Duodenal mucosa (tissue), 2 donors: ENCODE measurements at regions not wholly inside any gene's neighbourhood (a gene's known extent, or its start where the extent isn't known, plus 50 kb on each side); places are given as distances from the start of the nearest gene placed in this dataset.

Experiments used
- H3K27ac ChIP-seq: one replicate; pipeline ENCODE4 v1.7.0; 2013; ENCODE audit warnings: low read depth, low read length
- H3K27me3 ChIP-seq, 2 donors: one replicate each; pipeline ENCODE4 v1.7.0; 2013; ENCODE audit warnings: low read length in 2 of 2, control low read depth in 1 of 2; ENCODE audit not compliant: insufficient read depth in 2 of 2, control insufficient read depth in 1 of 2
- H3K36me3 ChIP-seq, 2 donors: one replicate each; pipeline ENCODE4 v1.7.0; 2013; ENCODE audit warnings: low read length in 2 of 2, control low read depth in 1 of 2; ENCODE audit not compliant: insufficient read depth in 2 of 2, control insufficient read depth in 1 of 2
- H3K4me1 ChIP-seq, 2 donors: one replicate each; pipeline ENCODE4 v1.7.0; 2013; ENCODE audit warnings: low read length in 2 of 2, control low read depth in 1 of 2; ENCODE audit not compliant: insufficient read depth in 2 of 2, control insufficient read depth in 1 of 2
- H3K4me3 ChIP-seq, 2 donors: one replicate each; pipeline ENCODE4 v1.7.0; 2013; ENCODE audit warnings: low read length in 2 of 2, low read depth in 1 of 2
- H3K9ac ChIP-seq, 2 donors: one replicate each; pipeline ENCODE4 v1.7.0; 2013; ENCODE audit warnings: low read length in 2 of 2, low read depth in 1 of 2
- H3K9me3 ChIP-seq, 2 donors: one replicate each; pipeline ENCODE4 v1.7.0; 2013; ENCODE audit warnings: low read length in 2 of 2, control low read depth in 1 of 2; ENCODE audit not compliant: control insufficient read depth in 1 of 2

DNA sequence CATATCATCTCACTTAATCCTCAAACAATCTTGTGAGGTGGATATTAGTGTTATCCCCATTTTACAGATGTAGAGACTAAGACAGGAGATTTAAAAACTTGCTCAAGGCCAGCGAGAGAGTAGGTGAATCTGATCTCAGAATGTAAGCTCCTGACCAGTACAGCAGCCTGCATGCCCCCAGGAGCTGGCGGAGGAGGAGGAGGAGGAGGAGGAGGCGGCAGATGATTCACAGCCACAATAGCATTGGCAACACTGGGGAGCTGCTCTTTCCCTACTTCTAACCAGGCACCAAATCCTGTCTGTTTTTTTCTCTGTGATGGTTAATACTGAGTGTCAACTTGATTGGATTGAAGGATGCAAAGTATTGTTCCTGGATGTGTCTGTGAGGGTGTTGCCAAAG is 243.2 kb downstream of the ATG4C start:
- no peaks in the 10 kb centered on the region for H3K27me3 ChIP-seq
- H3K27ac ChIP-seq: no peak overlapping the region
- no peak overlapping the region for H3K9ac ChIP-seq
- no peaks in the 10 kb centered on the region for H3K4me1 ChIP-seq
- no peak overlapping the region for H3K4me3 ChIP-seq
- no peaks in the 10 kb centered on the region for H3K9me3 ChIP-seq
- no peaks in the 10 kb centered on the region for H3K36me3 ChIP-seq

DNA sequence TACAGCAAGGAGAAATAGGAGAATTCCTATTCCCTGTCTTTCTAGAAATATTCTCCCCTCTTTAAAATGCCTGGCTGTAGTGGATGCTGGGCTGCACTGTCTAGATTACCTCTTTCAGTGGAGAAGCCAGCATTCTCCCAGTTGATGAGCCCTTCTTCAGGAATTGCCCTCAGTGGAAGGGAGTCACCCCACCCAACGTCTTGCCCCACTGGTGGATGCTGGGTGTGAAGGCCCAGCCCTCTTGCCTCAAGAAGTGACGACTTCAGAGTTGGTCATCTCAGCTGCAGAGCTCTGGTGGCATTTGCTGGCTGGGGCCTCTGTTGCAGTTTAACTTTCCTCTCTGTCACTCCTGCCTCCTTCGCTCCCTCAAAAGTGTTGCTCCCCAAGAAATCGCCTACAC is 248.2 kb downstream of the ATG4C start:
- H3K4me1 ChIP-seq: no peaks in the 10 kb centered on the region

DNA sequence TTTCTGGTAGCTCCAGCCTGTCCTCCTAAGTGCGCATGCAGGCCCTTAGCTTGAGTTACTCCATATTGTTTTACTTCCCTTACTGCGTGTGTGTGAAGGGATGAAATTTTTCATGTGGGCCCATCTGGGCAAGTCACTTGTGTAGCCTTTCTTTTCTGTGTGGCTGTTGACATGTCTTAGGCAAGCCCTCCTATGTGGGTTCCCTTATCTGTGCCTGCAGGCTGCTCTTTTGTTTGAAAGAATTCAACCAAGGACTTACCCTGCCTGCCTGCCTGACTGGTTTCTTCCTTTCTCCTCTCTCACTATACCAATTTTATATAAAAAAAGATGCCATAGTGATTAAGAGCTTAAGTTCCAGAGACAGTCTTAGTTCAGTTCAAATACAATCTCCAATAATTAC is 249.3 kb downstream of the ATG4C start:
- H3K36me3 ChIP-seq: no peaks in the 10 kb centered on the region
- H3K27me3 ChIP-seq: no peaks in the 10 kb centered on the region
- H3K4me1 ChIP-seq: no peaks in the 10 kb centered on the region
- H3K4me3 ChIP-seq: no peak overlapping the region
- H3K27ac ChIP-seq: no peak overlapping the region
- no peak overlapping the region for H3K9ac ChIP-seq
- no peaks in the 10 kb centered on the region for H3K9me3 ChIP-seq

More for the DNA sequence above, 248.2 kb downstream of the ATG4C start:
- H3K36me3 ChIP-seq: no peaks in the 10 kb centered on the region
- no peaks in the 10 kb centered on the region for H3K9me3 ChIP-seq
- no peaks in the 10 kb centered on the region for H3K27me3 ChIP-seq
- no peak overlapping the region for H3K4me3 ChIP-seq
- H3K27ac ChIP-seq: no peak overlapping the region
- no peak overlapping the region for H3K9ac ChIP-seq

DNA sequence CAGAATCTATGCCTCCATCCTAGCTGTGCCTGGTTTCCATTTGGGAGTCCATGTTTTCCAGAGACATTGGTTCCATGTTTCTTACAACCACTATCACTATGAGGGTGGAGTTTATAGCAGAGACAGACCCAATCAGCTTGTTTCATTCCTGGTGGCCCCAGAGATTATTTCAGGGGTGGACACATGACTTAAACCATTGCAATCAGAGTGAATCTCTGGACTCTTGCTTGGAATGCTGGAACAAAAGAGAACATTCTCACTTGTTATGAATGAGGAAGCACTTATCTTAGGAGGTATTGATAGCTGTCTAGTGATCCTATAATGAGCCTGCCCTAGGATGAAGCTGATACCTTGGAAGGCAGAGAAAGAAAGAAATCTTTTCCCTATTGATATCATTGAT is 250.3 kb downstream of the ATG4C start:
- H3K9me3 ChIP-seq: no peaks in the 10 kb centered on the region
- H3K27ac ChIP-seq: no peak overlapping the region
- no peaks in the 10 kb centered on the region for H3K27me3 ChIP-seq
- H3K4me1 ChIP-seq: no peaks in the 10 kb centered on the region
- no peak overlapping the region for H3K4me3 ChIP-seq
- no peaks in the 10 kb centered on the region for H3K36me3 ChIP-seq
- H3K9ac ChIP-seq: no peak overlapping the region

DNA sequence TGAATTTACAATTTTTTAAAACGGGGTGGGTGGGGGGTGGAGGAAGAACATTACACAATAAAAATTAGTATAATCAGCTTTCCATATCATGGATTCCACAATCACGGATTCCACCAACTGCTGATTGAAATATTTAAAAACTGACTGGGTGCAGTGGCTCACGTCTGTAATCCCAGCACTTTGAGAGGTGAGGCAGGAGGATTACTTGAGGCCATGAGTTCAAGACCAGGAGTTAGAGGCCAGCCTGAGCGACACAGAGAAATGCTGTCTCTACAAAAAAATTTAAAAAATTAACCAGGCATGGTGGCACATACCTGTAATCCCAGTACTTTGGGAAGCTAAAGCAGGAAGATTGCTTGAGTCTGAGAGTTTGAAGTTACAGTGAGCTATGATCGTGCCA is 254.7 kb downstream of the ATG4C start:
- H3K27ac ChIP-seq: no peak overlapping the region
- H3K27me3 ChIP-seq: no peaks in the 10 kb centered on the region
- no peaks in the 10 kb centered on the region for H3K36me3 ChIP-seq
- no peaks in the 10 kb centered on the region for H3K9me3 ChIP-seq
- no peak overlapping the region for H3K4me3 ChIP-seq
- H3K9ac ChIP-seq: no peak overlapping the region
- no peaks in the 10 kb centered on the region for H3K4me1 ChIP-seq

DNA sequence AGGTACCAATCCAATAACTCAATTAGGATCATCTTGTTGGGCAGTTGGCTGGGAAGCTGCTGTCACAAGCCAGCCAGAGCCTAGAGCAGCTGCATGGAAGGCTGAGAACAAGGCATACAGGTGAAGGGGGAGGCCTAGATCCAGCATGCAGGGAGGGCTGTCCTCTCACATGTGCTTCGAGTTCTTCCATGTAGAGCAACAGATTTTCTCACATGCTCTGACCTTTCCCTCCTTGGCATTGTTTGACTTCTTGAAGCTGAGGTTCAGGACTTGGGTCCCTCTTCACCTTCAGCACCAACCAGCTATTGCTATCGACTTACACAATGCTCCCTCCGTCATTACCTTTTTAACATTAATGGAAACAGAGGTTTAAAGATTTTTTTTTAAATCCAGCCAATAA is 257.7 kb downstream of the ATG4C start:
- H3K36me3 ChIP-seq: no peaks in the 10 kb centered on the region
- H3K4me1 ChIP-seq: no peaks in the 10 kb centered on the region
- H3K27me3 ChIP-seq: no peaks in the 10 kb centered on the region
- H3K9me3 ChIP-seq: no peaks in the 10 kb centered on the region
- H3K27ac ChIP-seq: no peak overlapping the region
- no peak overlapping the region for H3K4me3 ChIP-seq
- no peak overlapping the region for H3K9ac ChIP-seq

DNA sequence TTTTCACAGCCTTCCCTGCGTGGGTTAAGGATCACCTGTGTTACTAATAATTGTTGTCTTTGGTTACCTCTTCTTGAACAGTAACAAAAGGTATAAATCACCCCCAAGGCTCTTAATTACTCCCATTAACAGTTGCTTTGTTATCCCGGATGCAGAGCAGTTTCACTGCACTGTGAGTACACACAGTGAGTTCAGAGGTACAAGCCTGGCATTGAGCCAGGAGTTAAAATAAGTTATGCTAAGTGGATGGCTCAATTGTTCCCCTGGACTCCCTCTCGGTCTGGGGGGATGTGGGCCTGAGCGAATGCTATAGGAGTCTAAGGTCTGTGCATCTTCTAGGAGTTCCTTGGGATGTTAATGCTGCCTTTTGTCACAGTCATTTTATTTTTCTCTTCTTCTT is 258.3 kb downstream of the ATG4C start:
- Histone ChIP-seq H3K36me3 (no peaks in the 10 kb centered on the region), H3K4me1 (no peaks in the 10 kb centered on the region), H3K9me3 (no peaks in the 10 kb centered on the region), H3K4me3 (no peak overlapping the region), H3K27ac (no peak overlapping the region), H3K9ac (no peak overlapping the region), H3K27me3 (no peaks in the 10 kb centered on the region)

DNA sequence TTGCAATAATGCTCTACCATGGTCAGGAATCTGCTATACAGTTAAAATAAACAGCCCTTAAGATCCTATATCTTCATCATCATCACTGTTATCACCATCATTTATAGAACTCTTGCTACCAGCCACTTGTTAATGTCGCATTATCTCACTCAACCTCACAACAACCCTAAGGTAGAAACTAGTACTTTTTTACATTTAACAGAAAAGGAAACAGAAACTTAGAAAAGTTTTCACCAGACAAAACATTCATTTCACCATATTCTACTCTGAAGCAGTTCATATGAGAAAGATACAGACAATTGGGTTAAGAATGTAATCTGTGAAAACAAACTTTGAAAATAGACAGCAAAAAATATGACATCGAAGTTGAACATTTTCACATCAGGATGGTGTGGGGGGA is 262.6 kb downstream of the ATG4C start:
- no peak overlapping the region for H3K4me3 ChIP-seq
- no peaks in the 10 kb centered on the region for H3K9me3 ChIP-seq
- no peaks in the 10 kb centered on the region for H3K36me3 ChIP-seq
- no peak overlapping the region for H3K27ac ChIP-seq
- no peaks in the 10 kb centered on the region for H3K4me1 ChIP-seq
- H3K27me3 ChIP-seq: no peaks in the 10 kb centered on the region
- no peak overlapping the region for H3K9ac ChIP-seq

DNA sequence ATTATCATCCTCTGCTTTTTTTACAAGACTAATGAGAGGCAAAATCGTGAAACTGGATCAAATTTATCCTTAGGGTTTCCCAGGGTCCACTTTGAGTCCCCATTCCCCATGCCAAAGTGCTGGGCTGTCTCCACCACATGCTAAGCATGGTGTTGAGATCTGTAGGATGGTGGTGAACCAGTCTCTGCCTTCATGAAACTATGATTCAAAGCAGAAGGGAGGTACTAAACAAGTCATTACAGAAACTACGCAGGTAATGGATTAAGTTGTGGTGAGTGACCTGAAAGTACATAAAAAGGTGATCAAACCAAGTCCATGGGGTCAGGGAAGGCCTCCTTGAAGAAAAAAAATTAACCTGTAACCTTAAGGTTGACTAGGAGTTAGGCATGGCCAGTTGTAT is 265.2 kb downstream of the ATG4C start:
- no peaks in the 10 kb centered on the region for H3K27me3 ChIP-seq
- H3K4me1 ChIP-seq: no peaks in the 10 kb centered on the region
- H3K9me3 ChIP-seq: no peaks in the 10 kb centered on the region
- H3K27ac ChIP-seq: no peak overlapping the region
- H3K9ac ChIP-seq: no peak overlapping the region
- H3K4me3 ChIP-seq: no peak overlapping the region
- no peaks in the 10 kb centered on the region for H3K36me3 ChIP-seq

DNA sequence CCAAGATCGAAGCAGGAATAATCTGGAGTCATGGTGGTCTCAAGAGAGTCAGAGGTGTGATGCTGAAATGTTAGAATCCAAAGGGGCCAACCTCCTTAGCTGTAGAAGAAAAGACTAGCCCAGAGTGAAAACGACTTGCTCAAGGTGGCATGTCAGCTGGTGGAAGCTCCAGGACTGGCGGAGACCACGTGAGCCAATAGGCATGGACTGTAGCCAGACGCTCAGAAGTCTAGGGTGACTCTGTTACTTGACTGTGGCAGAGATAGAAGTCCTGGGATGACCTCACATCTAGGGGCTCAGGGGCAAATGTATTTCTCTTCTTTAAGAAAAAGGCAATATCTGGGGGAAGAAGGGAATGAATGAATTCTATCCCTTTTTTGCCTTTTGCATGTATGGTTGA is 267.4 kb downstream of the ATG4C start:
- Histone ChIP-seq H3K36me3 (no peaks in the 10 kb centered on the region), H3K4me1 (no peaks in the 10 kb centered on the region), H3K4me3 (no peak overlapping the region), H3K27ac (no peak overlapping the region), H3K9ac (no peak overlapping the region), H3K27me3 (no peaks in the 10 kb centered on the region), H3K9me3 (no peaks in the 10 kb centered on the region)

DNA sequence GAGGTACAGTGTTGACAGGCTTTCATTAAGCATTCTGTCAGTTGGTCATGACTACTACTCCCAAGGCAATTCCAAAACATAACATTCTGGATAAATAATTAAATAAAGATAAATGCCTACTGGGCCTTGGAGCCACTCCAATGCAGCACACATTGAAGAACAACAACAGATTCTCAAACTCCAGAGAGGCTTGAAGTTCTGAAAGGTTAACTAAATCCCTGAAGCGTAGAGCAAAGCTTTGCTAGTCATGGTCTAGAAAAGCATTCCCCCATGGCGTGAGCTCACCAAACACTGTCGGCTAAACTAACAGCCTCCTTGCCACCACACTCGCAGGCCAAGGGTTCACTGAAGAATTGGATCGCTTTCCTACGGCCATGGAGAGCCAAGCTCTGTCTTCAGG is 268.0 kb downstream of the ATG4C start:
- no peaks in the 10 kb centered on the region for H3K9me3 ChIP-seq

More for the DNA sequence above, 268.0 kb downstream of the ATG4C start:
- Histone ChIP-seq H3K4me3 (no peak overlapping the region), H3K27ac (no peak overlapping the region), H3K4me1 (no peaks in the 10 kb centered on the region), H3K36me3 (no peaks in the 10 kb centered on the region), H3K27me3 (no peaks in the 10 kb centered on the region), H3K9ac (no peak overlapping the region)
